ENCODE measurements at regions not wholly inside any gene's neighbourhood (a gene's known extent, or its start where the extent isn't known, plus 50 kb on each side); places are given as distances from the start of the nearest gene placed in this dataset.
"Not testable (repeated sequence)": the region's sequence is repeated elsewhere in the genome, so short reads cannot be mapped to it uniquely, and the experiment has no call there.

- TF ChIP-seq CTCF (IDR thresholded peaks at IDR 0.05) (no peak), EP300 (IDR thresholded peaks at IDR 0.05) (no peak), POLR2AphosphoS5 (IDR thresholded peaks at IDR 0.05) (no peak), POLR2A (IDR thresholded peaks at IDR 0.05) (no peak)
- Histone ChIP-seq H3K36me3 (no peaks in the 10 kb centered on the region), H3K27ac (no peak overlapping the region)
Observed at GRCh38 chr3:76527773-76528172, 512.1 kb upstream of the ROBO2 start.

GRCh38 chr3:76532158-76532822 lies 507.6 kb upstream of the ROBO2 start:
- ATAC-seq (ENCODE audit: low FRiP score in 2 of 2) = no peak
- H3K9me3 ChIP-seq = no peaks in the 10 kb centered on the region
- H3K4me1 ChIP-seq = no peaks in the 10 kb centered on the region
- DNase-seq = no peak
- H3K27ac ChIP-seq = no peak overlapping the region
- no peaks in the 10 kb centered on the region for H3K36me3 ChIP-seq
- TF ChIP-seq POLR2AphosphoS5 (IDR thresholded peaks at IDR 0.05) (no peak), CTCF (IDR thresholded peaks at IDR 0.05) (no peak), POLR2A (IDR thresholded peaks at IDR 0.05) (no peak)
- WGBS, 2 donors = 54 to 68% methylated on average over 2 of the region's 2 CpGs
- H3K4me3 ChIP-seq = no peak overlapping the region
- H3K27me3 ChIP-seq = no peaks in the 10 kb centered on the region

More at GRCh38 chr3:76527773-76528172, 512.1 kb upstream of the ROBO2 start:
- Histone ChIP-seq H3K4me1 (no peaks in the 10 kb centered on the region), H3K9me3 (no peaks in the 10 kb centered on the region), H3K4me3 (no peak overlapping the region), H3K27me3 (no peaks in the 10 kb centered on the region)
- DNase-seq (no peak), ATAC-seq (ENCODE audit: low FRiP score in 2 of 2) (no peak)

GRCh38 chr3:76533710-76534109 lies 506.2 kb upstream of the ROBO2 start:
- not testable (repeated sequence) for ATAC-seq (ENCODE audit: low FRiP score in 2 of 2); H3K4me3 ChIP-seq; H3K27me3 ChIP-seq; DNase-seq; H3K9me3 ChIP-seq; H3K36me3 ChIP-seq; H3K27ac ChIP-seq; H3K4me1 ChIP-seq
- WGBS, 2 donors = 67 to 74% methylated on average over 4 of the region's 4 CpGs

- not testable (repeated sequence) for H3K27ac ChIP-seq, H3K27me3 ChIP-seq
Observed at GRCh38 chr3:76537857-76538256, 502.0 kb upstream of the ROBO2 start.

GRCh38 chr3:76547674-76548073 lies 492.2 kb upstream of the ROBO2 start:
- Histone ChIP-seq H3K9me3 (no peaks in the 10 kb centered on the region), H3K36me3 (no peaks in the 10 kb centered on the region), H3K27ac (no peak overlapping the region), H3K4me1 (no peaks in the 10 kb centered on the region), H3K27me3 (no peaks in the 10 kb centered on the region), H3K4me3 (no peak overlapping the region)
- TF ChIP-seq EP300 (IDR thresholded peaks at IDR 0.05) = no peak
- no peak for TF ChIP-seq CTCF (IDR thresholded peaks at IDR 0.05)
- no peak for TF ChIP-seq POLR2A (IDR thresholded peaks at IDR 0.05)
- no peak for TF ChIP-seq POLR2AphosphoS5 (IDR thresholded peaks at IDR 0.05)
- DNase-seq (no peak), ATAC-seq (ENCODE audit: low FRiP score in 2 of 2) (no peak)
- 83 to 88% methylated on average over 2 of the region's 2 CpGs for WGBS, 2 donors

More at GRCh38 chr3:76537857-76538256, 502.0 kb upstream of the ROBO2 start:
- not testable (repeated sequence) for H3K4me3 ChIP-seq; H3K4me1 ChIP-seq; H3K9me3 ChIP-seq; H3K36me3 ChIP-seq; DNase-seq; ATAC-seq (ENCODE audit: low FRiP score in 2 of 2)
- WGBS, 2 donors = 69 to 78% methylated on average over 3 of the region's 3 CpGs

GRCh38 chr3:76550522-76551201 lies 489.2 kb upstream of the ROBO2 start:
- ATAC-seq (ENCODE audit: low FRiP score in 2 of 2) (peak in 1 of 2 donors; percentile 65), DNase-seq (peak in 1 of 2 donors; percentile 35)
- no peak for TF ChIP-seq CTCF (IDR thresholded peaks at IDR 0.05)
- no peak for TF ChIP-seq EP300 (IDR thresholded peaks at IDR 0.05)
- no peak for TF ChIP-seq POLR2AphosphoS5 (IDR thresholded peaks at IDR 0.05)
- no peak for TF ChIP-seq POLR2A (IDR thresholded peaks at IDR 0.05)

More at GRCh38 chr3:76550522-76551201, 489.2 kb upstream of the ROBO2 start:
- no peaks in the 10 kb centered on the region for H3K36me3 ChIP-seq
- 88 to 91% methylated on average over 5 to 7 of the region's 7 CpGs for WGBS, 2 donors
- H3K27ac ChIP-seq = no peak overlapping the region
- no peak overlapping the region for H3K4me3 ChIP-seq
- H3K9me3 ChIP-seq = no peaks in the 10 kb centered on the region
- H3K4me1 ChIP-seq = no peaks in the 10 kb centered on the region
- H3K27me3 ChIP-seq = no peaks in the 10 kb centered on the region
